ENCODE measurements at regions not wholly inside any gene's neighbourhood (a gene's known extent, or its start where the extent isn't known, plus 50 kb on each side); places are given as distances from the start of the nearest gene placed in this dataset.

GRCh38 chr18:22493255-22493654 is 75.5 kb upstream of the CTAGE1 start:
- no peak overlapping the region for H3K4me3 ChIP-seq (ENCODE audit: low read depth, poor library complexity, severe bottlenecking)
- intact Hi-C loops (cut with DNase I; ENCODE audit: low total_unique reads): loop anchor here (10.0 kb wide), 1 partner anchor 52 kb away; no protein-coding TSS in a partner anchor
- TF ChIP-seq POLR2A (IDR thresholded peaks at IDR 0.05) (no peak), CTCF (IDR thresholded peaks at IDR 0.05) (no peak)
- no peak for DNase-seq (ENCODE audit: low spot score in 2 of 2)

GRCh38 chr18:22493940-22494339 is 76.2 kb upstream of the CTAGE1 start:
- WGBS, 2 donors: 45 to 53% methylated on average over 4 of the region's 4 CpGs
- intact Hi-C loops (cut with DNase I; ENCODE audit: low total_unique reads): loop anchor here (10.0 kb wide), 1 partner anchor 51 kb away; no protein-coding TSS in a partner anchor

GRCh38 chr18:22494771-22495170 is 77.1 kb upstream of the CTAGE1 start:
- intact Hi-C loops (cut with DNase I; ENCODE audit: low total_unique reads): loop anchor here (10.0 kb wide), 1 partner anchor 50 kb away; no protein-coding TSS in a partner anchor
- no peak for TF ChIP-seq POLR2A (IDR thresholded peaks at IDR 0.05)
- TF ChIP-seq CTCF (IDR thresholded peaks at IDR 0.05): no peak
- 54 to 63% methylated on average over 2 of the region's 2 CpGs for WGBS, 2 donors
- no peak overlapping the region for H3K4me3 ChIP-seq (ENCODE audit: low read depth, poor library complexity, severe bottlenecking)
- DNase-seq (ENCODE audit: low spot score in 2 of 2): no peak

More at GRCh38 chr18:22493940-22494339, 76.2 kb upstream of the CTAGE1 start:
- no peak for DNase-seq (ENCODE audit: low spot score in 2 of 2)
- H3K4me3 ChIP-seq (ENCODE audit: low read depth, poor library complexity, severe bottlenecking): no peak overlapping the region
- TF ChIP-seq CTCF (IDR thresholded peaks at IDR 0.05) (no peak), POLR2A (IDR thresholded peaks at IDR 0.05) (no peak)

- TF ChIP-seq CTCF (IDR thresholded peaks at IDR 0.05) (no peak), POLR2A (IDR thresholded peaks at IDR 0.05) (no peak)
- H3K4me3 ChIP-seq (ENCODE audit: low read depth, poor library complexity, severe bottlenecking): no peak overlapping the region
- no peak for DNase-seq (ENCODE audit: low spot score in 2 of 2)
- intact Hi-C loops (cut with DNase I; ENCODE audit: low total_unique reads): loop anchor here (10.0 kb wide), 1 partner anchor 45 kb away; no protein-coding TSS in a partner anchor
Measured at GRCh38 chr18:22499421-22499820, 81.7 kb upstream of the CTAGE1 start.

GRCh38 chr18:22503803-22504202 is 86.1 kb upstream of the CTAGE1 start:
- TF ChIP-seq POLR2A (IDR thresholded peaks at IDR 0.05) (no peak), CTCF (IDR thresholded peaks at IDR 0.05) (no peak)
- intact Hi-C loops (cut with DNase I; ENCODE audit: low total_unique reads): loop anchor here (10.0 kb wide), 1 partner anchor 59 kb away; no protein-coding TSS in a partner anchor
- WGBS, 2 donors: 70 to 72% methylated on average over 3 of the region's 3 CpGs
- peak in 1 of 2 donors; percentile 44 for DNase-seq (ENCODE audit: low spot score in 2 of 2)
- H3K4me3 ChIP-seq (ENCODE audit: low read depth, poor library complexity, severe bottlenecking): no peak overlapping the region

Measured in lower leg skin (tissue), 4 donors.